Loucy (cell line): ENCODE measurements at regions not wholly inside any gene's neighbourhood (a gene's known extent, or its start where the extent isn't known, plus 50 kb on each side); places are given as distances from the start of the nearest gene placed in this dataset.

Experiments used
- EZH2phosphoT487 ChIP-seq: fragments of 200-600 bp; IDR thresholded peaks from 2 replicates; pipeline ENCODE4 v1.6.1; 2018; ENCODE audit warnings: antibody characterized with exemption, mild to moderate bottlenecking, moderate library complexity, borderline replicate concordance
- TF ChIP-seq, protein P1 (sequence below): fragments of 200-600 bp; sonication (generic); conservative IDR thresholded peaks from 2 replicates; pipeline ENCODE4 v1.5.1; 2014; ENCODE audit warnings: mild to moderate bottlenecking, antibody characterized with exemption, low read length

DNA sequence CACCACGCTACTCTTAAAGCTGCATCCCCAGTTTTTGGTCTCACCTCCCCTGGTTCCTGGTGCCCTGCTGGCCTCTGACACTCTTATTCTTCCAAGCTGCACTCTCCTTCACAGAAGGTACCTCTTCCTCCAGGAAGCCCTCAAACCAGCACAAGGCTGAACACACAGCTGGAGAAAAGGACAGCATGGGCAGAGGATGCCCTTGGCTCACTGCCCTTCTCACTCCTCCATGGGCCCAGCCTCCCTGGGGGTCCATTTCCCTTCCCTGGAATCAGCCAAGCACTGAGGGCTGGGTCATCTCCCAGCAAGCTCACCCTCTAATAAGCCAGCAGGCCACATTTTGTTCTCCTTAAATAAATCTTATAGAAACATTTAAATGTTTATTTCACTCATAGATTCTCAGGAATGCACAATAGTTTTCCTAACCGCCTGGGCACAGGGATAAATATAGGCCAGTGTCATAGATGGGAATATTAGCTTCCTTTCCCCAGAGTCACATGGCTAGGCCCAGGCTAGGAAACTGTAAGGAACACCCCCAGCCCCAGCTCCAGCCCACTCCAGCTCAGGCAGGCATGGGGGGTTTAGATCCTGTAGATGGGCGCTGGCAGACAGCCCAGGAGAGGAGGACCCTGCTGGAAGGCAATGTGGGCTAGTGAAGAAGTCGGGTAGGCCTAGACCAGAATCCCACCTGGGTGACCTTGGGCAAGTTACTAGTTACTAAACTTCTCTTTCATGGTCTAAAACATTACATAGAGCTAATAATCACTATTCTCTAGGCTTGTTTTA lies 51.5 kb downstream of the IRAG1 start:
- TF ChIP-seq, protein P1, sequence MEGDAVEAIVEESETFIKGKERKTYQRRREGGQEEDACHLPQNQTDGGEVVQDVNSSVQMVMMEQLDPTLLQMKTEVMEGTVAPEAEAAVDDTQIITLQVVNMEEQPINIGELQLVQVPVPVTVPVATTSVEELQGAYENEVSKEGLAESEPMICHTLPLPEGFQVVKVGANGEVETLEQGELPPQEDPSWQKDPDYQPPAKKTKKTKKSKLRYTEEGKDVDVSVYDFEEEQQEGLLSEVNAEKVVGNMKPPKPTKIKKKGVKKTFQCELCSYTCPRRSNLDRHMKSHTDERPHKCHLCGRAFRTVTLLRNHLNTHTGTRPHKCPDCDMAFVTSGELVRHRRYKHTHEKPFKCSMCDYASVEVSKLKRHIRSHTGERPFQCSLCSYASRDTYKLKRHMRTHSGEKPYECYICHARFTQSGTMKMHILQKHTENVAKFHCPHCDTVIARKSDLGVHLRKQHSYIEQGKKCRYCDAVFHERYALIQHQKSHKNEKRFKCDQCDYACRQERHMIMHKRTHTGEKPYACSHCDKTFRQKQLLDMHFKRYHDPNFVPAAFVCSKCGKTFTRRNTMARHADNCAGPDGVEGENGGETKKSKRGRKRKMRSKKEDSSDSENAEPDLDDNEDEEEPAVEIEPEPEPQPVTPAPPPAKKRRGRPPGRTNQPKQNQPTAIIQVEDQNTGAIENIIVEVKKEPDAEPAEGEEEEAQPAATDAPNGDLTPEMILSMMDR: no peak
- no peak for TF ChIP-seq EZH2phosphoT487
